SK-N-SH (cell line): ENCODE measurements at regions not wholly inside any gene's neighbourhood (a gene's known extent, or its start where the extent isn't known, plus 50 kb on each side); places are given as distances from the start of the nearest gene placed in this dataset.

ENCODE experiments used
- CTCF ChIA-PET: fragments of 300-600, 350-600 bp; formaldehyde crosslinking; extraction: SDS; loops from one replicate; lab custom pipeline; 2021; lab: Yijun Ruan, JAX
- POLR2A ChIA-PET: fragments of 350-600 bp; sonication (Branson Sonifier 250); formaldehyde crosslinking; extraction: SDS; loops from one replicate; lab custom pipeline; 2020; ENCODE audit warnings: antibody characterized with exemption, inconsistent platforms; lab: Yijun Ruan, JAX
- DNase-seq: peaks from one replicate; pipeline ENCODE4 v3.0.0; 2012
- H2AFZ ChIP-seq: fragments of 200-600 bp; sonication (generic); 2 replicates; pipeline ENCODE4 v1.8.1; 2016; ENCODE audit warnings: antibody characterized with exemption, mild to moderate bottlenecking, low read depth
- H3F3A ChIP-seq: fragments of 200-600 bp; sonication (generic); replicated peaks from 2 replicates; pipeline ENCODE3; 2016; ENCODE audit warnings: antibody characterized with exemption, mild to moderate bottlenecking; ENCODE audit not compliant: insufficient read depth
- H3K27ac ChIP-seq, 2 experiments: fragments of 200-500 bp in 1 of 2; fragments of 200-600 bp in 1 of 2; sonication (Bioruptor generic) in 1 of 2; sonication (generic), shearing (Covaris generic) in 1 of 2; 2 replicates each; pipeline versions ENCODE4 v1.5.1 to v1.6.1; 2014 to 2016; ENCODE audit warnings: low read depth in 2 of 2, inconsistent platforms in 1 of 2, low read length in 1 of 2, mild to moderate bottlenecking in 1 of 2, mixed read lengths in 1 of 2
- H3K27me3 ChIP-seq: fragments of 200-600 bp; sonication (generic), shearing (Covaris generic); 2 replicates; pipeline ENCODE4 v1.6.1; 2016; ENCODE audit warnings: mixed run types; ENCODE audit not compliant: insufficient read depth
- H3K36me3 ChIP-seq, 2 experiments: fragments of 200-500 bp in 1 of 2; fragments of 200-600 bp in 1 of 2; sonication (Bioruptor generic) in 1 of 2; sonication (generic) in 1 of 2; replicated peaks in 1 of 2; 2 replicates each; pipeline versions ENCODE3 to v1.5.1; 2014 to 2016; ENCODE audit warnings: low read length in 1 of 2, mild to moderate bottlenecking in 1 of 2; ENCODE audit not compliant: insufficient read depth in 2 of 2, control insufficient read depth in 1 of 2
- H3K4me1 ChIP-seq, 2 experiments: fragments of 200-500 bp in 1 of 2; fragments of 200-600 bp in 1 of 2; sonication (Bioruptor generic) in 1 of 2; sonication (generic), shearing (Covaris generic) in 1 of 2; 2 replicates each; pipeline versions ENCODE4 v1.5.1 to v1.6.1; 2014 to 2016; ENCODE audit warnings: low read depth in 1 of 2, low read length in 1 of 2, mixed run types in 1 of 2; ENCODE audit not compliant: insufficient read depth in 2 of 2, control insufficient read depth in 1 of 2
- H3K4me2 ChIP-seq: fragments of 200-600 bp; sonication (generic), shearing (Covaris generic); 2 replicates; pipeline ENCODE4 v1.6.1; 2017; ENCODE audit warnings: mixed run types
- H3K4me3 ChIP-seq, 2 experiments: fragments of 200-500 bp in 1 of 2; fragments of 200-600 bp in 1 of 2; sonication (Bioruptor generic) in 1 of 2; sonication (generic), shearing (Covaris generic) in 1 of 2; 2 replicates each; pipeline versions ENCODE4 v1.5.1 to v1.8.1; 2014 to 2016; ENCODE audit warnings: low read depth in 2 of 2, inconsistent platforms in 1 of 2, low read length in 1 of 2, mild to moderate bottlenecking in 1 of 2, mixed read lengths in 1 of 2, moderate library complexity in 1 of 2
- H3K79me2 ChIP-seq: fragments of 200-600 bp; sonication (generic); 2 replicates; pipeline ENCODE4 v1.8.1; 2017; ENCODE audit warnings: mild to moderate bottlenecking; ENCODE audit not compliant: insufficient read depth
- H3K9ac ChIP-seq: fragments of 200-600 bp; sonication (generic); 2 replicates; pipeline ENCODE4 v1.6.1; 2017; ENCODE audit warnings: mixed run types
- H3K9me2 ChIP-seq: fragments of 200-600 bp; sonication (generic); 2 replicates; pipeline ENCODE4 v1.6.1; 2017; ENCODE audit warnings: mixed run types
- H3K9me3 ChIP-seq: fragments of 200-600 bp; sonication (generic); 2 replicates; pipeline ENCODE4 v1.6.1; 2017; ENCODE audit warnings: mixed run types, mild to moderate bottlenecking, moderate library complexity
- H4K20me1 ChIP-seq: fragments of 200-600 bp; sonication (generic); 2 replicates; pipeline ENCODE4 v1.6.1; 2017; ENCODE audit warnings: mild to moderate bottlenecking, mixed run types; ENCODE audit not compliant: insufficient read depth
- CTCF ChIP-seq: fragments of 200-600 bp; sonication (generic); IDR thresholded peaks from 2 replicates; pipeline ENCODE4 v1.6.1; 2017; ENCODE audit warnings: antibody characterized with exemption, mild to moderate bottlenecking, moderate library complexity
- EP300 ChIP-seq, 2 experiments: IDR thresholded peaks; 2 replicates each; pipeline versions ENCODE4 v1.4.0 to v1.6.1; 2012; ENCODE audit warnings: borderline replicate concordance in 1 of 2, low read depth in 1 of 2, low read length in 1 of 2
- EZH2phosphoT487 ChIP-seq: fragments of 200-600 bp; sonication (generic); IDR thresholded peaks from 2 replicates; pipeline ENCODE4 v1.6.1; 2017; ENCODE audit warnings: low read depth, mixed run types, mild to moderate bottlenecking, antibody characterized with exemption, moderate library complexity, borderline replicate concordance
- FOSL2 ChIP-seq: IDR thresholded peaks from 2 replicates; pipeline ENCODE4 v1.4.0; 2012; ENCODE audit warnings: low read depth, mild to moderate bottlenecking, moderate library complexity, borderline replicate concordance
- FOXJ3 ChIP-seq: sonication (generic); formaldehyde crosslinking; IDR thresholded peaks from 2 replicates; pipeline ENCODE4 v1.5.1; 2020; ENCODE audit warnings: mild to moderate bottlenecking, missing genetic modification reagents
- GABPA ChIP-seq: IDR thresholded peaks from 2 replicates; pipeline ENCODE4 v1.4.0; 2012; ENCODE audit warnings: low read depth, mild to moderate bottlenecking
- GATA2 ChIP-seq: sonication (generic); formaldehyde crosslinking; IDR thresholded peaks from 2 replicates; pipeline ENCODE4 v1.5.0; 2020; ENCODE audit warnings: mild to moderate bottlenecking, missing genetic modification reagents
- MXI1 ChIP-seq: IDR thresholded peaks from 2 replicates; pipeline ENCODE4 v1.6.1; 2012; ENCODE audit warnings: mild to moderate bottlenecking, low read depth, low read length, improper control_type of control experiment
- RAD21 ChIP-seq: IDR thresholded peaks from 2 replicates; pipeline ENCODE4 v1.6.1; 2012; ENCODE audit warnings: mild to moderate bottlenecking, low read length
- REST ChIP-seq: IDR thresholded peaks from 2 replicates; pipeline ENCODE4 v1.6.1; 2012; ENCODE audit warnings: mild to moderate bottlenecking, low read depth, low read length, moderate library complexity
- SIN3A ChIP-seq: IDR thresholded peaks from 2 replicates; pipeline ENCODE4 v1.6.1; 2012; ENCODE audit warnings: low read depth, mild to moderate bottlenecking, low read length, moderate library complexity, borderline replicate concordance
- TAF1 ChIP-seq: IDR thresholded peaks from 2 replicates; pipeline ENCODE4 v1.6.1; 2012; ENCODE audit warnings: low read depth, mild to moderate bottlenecking, low read length, moderate library complexity, borderline replicate concordance
- TEAD4 ChIP-seq: IDR thresholded peaks from 2 replicates; pipeline ENCODE4 v1.4.0; 2012; ENCODE audit warnings: mild to moderate bottlenecking, borderline replicate concordance; ENCODE audit not compliant: insufficient read depth
- USF2 ChIP-seq: fragments of 150-350 bp; IDR thresholded peaks from 2 replicates; pipeline ENCODE4 v1.6.1; 2017; ENCODE audit warnings: antibody characterized with exemption, low read length, low read depth, borderline replicate concordance
- YY1 ChIP-seq: IDR thresholded peaks from 2 replicates; pipeline ENCODE4 v1.4.0; 2012; ENCODE audit warnings: low read depth, mild to moderate bottlenecking
- ZBTB33 ChIP-seq: IDR thresholded peaks from 2 replicates; pipeline ENCODE4 v1.4.0; 2012; ENCODE audit warnings: low read depth, borderline replicate concordance
- WGBS: methylation state at CpG from one replicate; pipeline ENCODE4 v1.1.6; 2017; ENCODE audit warnings: low lambda C conversion rate; 5-methylcytosine and 5-hydroxymethylcytosine counted together

GRCh38 chr9:85469041-85469440 lies 272.7 kb downstream of the AGTPBP1 start:
- ChIA-PET POLR2A (no interaction called here), CTCF (no interaction called here)
- no peaks in the 10 kb centered on the region for H4K20me1 ChIP-seq
- TF ChIP-seq EZH2phosphoT487 = no peak
- no peak for TF ChIP-seq SIN3A
- TF ChIP-seq TEAD4 = no peak
- TF ChIP-seq ZBTB33 = no peak
- TF ChIP-seq TAF1 = no peak
- TF ChIP-seq RAD21 = no peak
- no peak for TF ChIP-seq CTCF
- no peak for TF ChIP-seq USF2
- TF ChIP-seq YY1 = no peak
- no peak for TF ChIP-seq FOSL2
- no peak for TF ChIP-seq EP300 (IDR thresholded peaks at IDR 0.05; ENCODE audit: borderline replicate concordance in 1 of 2, low read depth in 1 of 2, low read length in 1 of 2)
- TF ChIP-seq FOXJ3 (CRISPR knock-in tag) = no peak
- no peak for TF ChIP-seq GABPA
- TF ChIP-seq REST = no peak
- no peak for TF ChIP-seq GATA2 (CRISPR knock-in tag)
- TF ChIP-seq MXI1 = no peak
- H3F3A ChIP-seq = no peaks in the 10 kb centered on the region
- no peak overlapping the region for H2AFZ ChIP-seq
- no peaks in the 10 kb centered on the region for H3K4me1 ChIP-seq
- no peaks in the 10 kb centered on the region for H3K27me3 ChIP-seq
- no peak overlapping the region for H3K27ac ChIP-seq
- H3K79me2 ChIP-seq = no peaks in the 10 kb centered on the region
- no peaks in the 10 kb centered on the region for H3K9me2 ChIP-seq
- no peak overlapping the region for H3K4me2 ChIP-seq
- no peaks in the 10 kb centered on the region for H3K9me3 ChIP-seq
- WGBS = 49% methylated on average over 10 of the region's 10 CpGs
- no peaks in the 10 kb centered on the region for H3K36me3 ChIP-seq
- H3K4me3 ChIP-seq = no peak overlapping the region
- DNase-seq = no peak
- H3K9ac ChIP-seq = no peak overlapping the region
